Inflammatory macrophage treated with lipopolysaccharide for 1 hour (primary cell): ENCODE measurements at regions not wholly inside any gene's neighbourhood (a gene's known extent, or its start where the extent isn't known, plus 50 kb on each side); places are given as distances from the start of the nearest gene placed in this dataset.
"Not testable (repeated sequence)": the region's sequence is repeated elsewhere in the genome, so short reads cannot be mapped to it uniquely, and the experiment has no call there.

Experiments used
- DNase-seq, 2 donors: peaks; one replicate each; pipeline ENCODE4 v3.0.0-alpha.2; 2020 to 2022

GRCh38 chr2:77725045-77725444 lies 202.9 kb upstream of the LRRTM4 start:
- DNase-seq, result no peak

GRCh38 chr2:77734662-77735340 lies 212.6 kb upstream of the LRRTM4 start:
- DNase-seq, result not testable (repeated sequence)

- DNase-seq, result no peak
Observed at GRCh38 chr2:77737236-77737635, 215.1 kb upstream of the LRRTM4 start.

GRCh38 chr2:77746780-77747179 lies 224.6 kb upstream of the LRRTM4 start:
- DNase-seq, result no peak

- DNase-seq, result not testable (repeated sequence)
Observed at GRCh38 chr2:77753710-77754345, 231.7 kb upstream of the LRRTM4 start.

- no peak for DNase-seq
Observed at GRCh38 chr2:77767388-77768076, 245.4 kb upstream of the LRRTM4 start.

GRCh38 chr2:77768508-77768907 lies 246.3 kb upstream of the LRRTM4 start:
- DNase-seq, result no peak

- no peak for DNase-seq
Observed at GRCh38 chr2:77778917-77779316, 256.7 kb upstream of the LRRTM4 start.

- not testable (repeated sequence) for DNase-seq
Observed at GRCh38 chr2:77793500-77793899, 271.3 kb upstream of the LRRTM4 start.

- no peak for DNase-seq
Observed at GRCh38 chr2:77796397-77796796, 274.2 kb upstream of the LRRTM4 start.

- no peak for DNase-seq
Observed at GRCh38 chr2:77797088-77797487, 274.9 kb upstream of the LRRTM4 start.

GRCh38 chr2:77800410-77800809 lies 278.2 kb upstream of the LRRTM4 start:
- no peak for DNase-seq

- DNase-seq, result no peak
Observed at GRCh38 chr2:77807531-77808215, 285.5 kb upstream of the LRRTM4 start.

- no peak for DNase-seq
Observed at GRCh38 chr2:77808599-77808998, 286.4 kb upstream of the LRRTM4 start.

- no peak for DNase-seq
Observed at GRCh38 chr2:77813599-77813998, 291.4 kb upstream of the LRRTM4 start.

GRCh38 chr2:77816618-77817017 lies 294.4 kb upstream of the LRRTM4 start:
- DNase-seq, result no peak

- no peak for DNase-seq
Observed at GRCh38 chr2:77818186-77818585, 296.0 kb upstream of the LRRTM4 start.

GRCh38 chr2:77823028-77823427 lies 300.9 kb upstream of the LRRTM4 start:
- DNase-seq, result no peak

GRCh38 chr2:77831060-77831459 lies 308.9 kb upstream of the LRRTM4 start:
- no peak for DNase-seq

- DNase-seq, result no peak
Observed at GRCh38 chr2:77831471-77831870, 309.3 kb upstream of the LRRTM4 start.

GRCh38 chr2:77831898-77832297 lies 309.7 kb upstream of the LRRTM4 start:
- DNase-seq, result no peak

GRCh38 chr2:77834360-77835002 lies 312.3 kb upstream of the LRRTM4 start:
- no peak for DNase-seq

GRCh38 chr2:77838441-77838840 lies 316.3 kb upstream of the LRRTM4 start:
- no peak for DNase-seq
